H1 (cell line): ENCODE measurements at regions not wholly inside any gene's neighbourhood (a gene's known extent, or its start where the extent isn't known, plus 50 kb on each side); places are given as distances from the start of the nearest gene placed in this dataset.

Source experiments
- SP4 ChIP-seq: IDR thresholded peaks from 2 replicates; pipeline ENCODE4 v1.6.1; 2012; ENCODE audit warnings: low read length, inconsistent platforms
- TCF12 ChIP-seq: IDR thresholded peaks from 2 replicates; pipeline ENCODE4 v1.6.1; 2011; ENCODE audit warnings: low read depth, mild to moderate bottlenecking, low read length

DNA sequence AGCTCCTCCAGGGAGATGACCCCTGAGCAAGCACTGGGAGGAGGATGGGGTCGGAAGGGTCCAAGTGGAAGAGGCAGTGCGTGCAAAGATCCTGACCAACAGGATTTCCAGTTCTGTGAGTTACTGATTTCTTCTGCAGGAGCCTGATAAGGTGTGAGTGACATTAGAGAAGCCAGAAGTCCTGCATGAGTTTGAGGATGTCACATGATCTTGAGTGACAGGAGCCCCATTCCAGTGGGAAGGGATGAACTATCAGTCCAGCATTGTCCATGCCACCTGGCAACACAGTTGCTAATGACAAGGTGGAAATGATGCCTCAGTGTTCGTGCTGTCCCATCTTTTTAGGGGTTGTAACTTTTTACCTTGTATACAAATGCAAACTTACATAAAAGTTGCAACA is 285.1 kb upstream of the HDAC4 start (continued):
- no peak for TF ChIP-seq TCF12
- no peak for TF ChIP-seq SP4
